OCI-LY3 (cell line): ENCODE measurements at regions not wholly inside any gene's neighbourhood (a gene's known extent, or its start where the extent isn't known, plus 50 kb on each side); places are given as distances from the start of the nearest gene placed in this dataset.
"Not testable (repeated sequence)": the region's sequence is repeated elsewhere in the genome, so short reads cannot be mapped to it uniquely, and the experiment has no call there.

ENCODE experiments used
- EZH2phosphoT487 ChIP-seq: fragments of 200-600 bp; shearing (Covaris generic); IDR thresholded peaks from 2 replicates; pipeline ENCODE4 v1.6.1; 2018; ENCODE audit warnings: antibody characterized with exemption, mixed run types, low read depth
- TF ChIP-seq, protein P1 (sequence below): fragments of 200-600, 300-600 bp; sonication (generic); IDR thresholded peaks from 2 replicates; pipeline ENCODE4 v1.5.1; 2014; ENCODE audit warnings: antibody characterized with exemption, low read length, low read depth

DNA sequence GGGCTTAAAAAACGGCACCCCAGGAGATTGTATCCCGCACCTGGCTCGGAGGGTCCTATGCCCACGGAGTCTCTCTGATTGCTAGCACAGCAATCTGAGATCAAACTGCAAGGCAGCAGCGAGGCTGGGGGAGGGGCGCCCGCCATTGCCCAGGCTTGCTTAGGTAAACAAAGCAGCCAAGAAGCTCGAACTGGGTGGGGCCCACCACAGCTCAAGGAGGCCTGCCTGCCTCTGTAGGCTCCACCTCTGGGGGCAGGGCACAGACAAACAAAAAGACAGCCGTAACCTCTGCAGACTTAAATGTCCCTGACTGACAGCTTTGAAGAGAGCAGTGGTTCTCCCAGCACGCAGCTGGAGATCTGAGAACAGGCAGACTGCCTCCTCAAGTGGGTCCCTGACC, 601.5 kb upstream of the TBX3 start:
- TF ChIP-seq, protein P1, sequence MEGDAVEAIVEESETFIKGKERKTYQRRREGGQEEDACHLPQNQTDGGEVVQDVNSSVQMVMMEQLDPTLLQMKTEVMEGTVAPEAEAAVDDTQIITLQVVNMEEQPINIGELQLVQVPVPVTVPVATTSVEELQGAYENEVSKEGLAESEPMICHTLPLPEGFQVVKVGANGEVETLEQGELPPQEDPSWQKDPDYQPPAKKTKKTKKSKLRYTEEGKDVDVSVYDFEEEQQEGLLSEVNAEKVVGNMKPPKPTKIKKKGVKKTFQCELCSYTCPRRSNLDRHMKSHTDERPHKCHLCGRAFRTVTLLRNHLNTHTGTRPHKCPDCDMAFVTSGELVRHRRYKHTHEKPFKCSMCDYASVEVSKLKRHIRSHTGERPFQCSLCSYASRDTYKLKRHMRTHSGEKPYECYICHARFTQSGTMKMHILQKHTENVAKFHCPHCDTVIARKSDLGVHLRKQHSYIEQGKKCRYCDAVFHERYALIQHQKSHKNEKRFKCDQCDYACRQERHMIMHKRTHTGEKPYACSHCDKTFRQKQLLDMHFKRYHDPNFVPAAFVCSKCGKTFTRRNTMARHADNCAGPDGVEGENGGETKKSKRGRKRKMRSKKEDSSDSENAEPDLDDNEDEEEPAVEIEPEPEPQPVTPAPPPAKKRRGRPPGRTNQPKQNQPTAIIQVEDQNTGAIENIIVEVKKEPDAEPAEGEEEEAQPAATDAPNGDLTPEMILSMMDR: not testable (repeated sequence)
- TF ChIP-seq EZH2phosphoT487: not testable (repeated sequence)
